ENCODE measurements at regions not wholly inside any gene's neighbourhood (a gene's known extent, or its start where the extent isn't known, plus 50 kb on each side); places are given as distances from the start of the nearest gene placed in this dataset.

DNA sequence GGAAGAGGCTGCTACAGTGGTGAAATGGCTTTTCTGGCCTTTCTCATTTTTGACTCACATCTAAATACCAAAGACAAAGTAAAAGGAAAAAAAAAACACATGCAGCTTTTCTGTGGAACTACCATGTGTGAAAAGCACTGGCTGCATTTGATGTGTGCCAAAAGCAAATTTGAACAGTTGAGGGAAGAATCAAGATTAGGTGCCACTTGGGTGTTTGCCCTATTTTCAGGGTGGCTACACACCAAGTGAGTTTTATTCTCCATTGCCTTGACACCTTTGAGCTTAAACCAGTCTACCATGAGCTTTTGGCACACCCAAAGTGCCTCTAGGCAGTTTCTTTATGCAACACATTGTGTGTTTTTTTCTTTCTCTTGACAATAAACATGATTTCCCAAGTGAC, 423.9 kb downstream of the FAM133A start:
- CTCF ChIA-PET: no interaction called here
- DNase-seq (ENCODE audit: low spot score): no peak
- ATAC-seq: no peak
- no peak overlapping the region for H3K4me3 Mint-ChIP-seq
- peaks cover 9% of the 10 kb centered on the region for H3K9me3 Mint-ChIP-seq
- POLR2A ChIA-PET: no interaction called here
- peaks cover 10% of the 10 kb centered on the region for H3K4me1 Mint-ChIP-seq
- H3K36me3 Mint-ChIP-seq: no peaks in the 10 kb centered on the region
- no peaks in the 10 kb centered on the region for H3K27me3 Mint-ChIP-seq (ENCODE audit: low read depth)
- TF ChIP-seq, protein P1, sequence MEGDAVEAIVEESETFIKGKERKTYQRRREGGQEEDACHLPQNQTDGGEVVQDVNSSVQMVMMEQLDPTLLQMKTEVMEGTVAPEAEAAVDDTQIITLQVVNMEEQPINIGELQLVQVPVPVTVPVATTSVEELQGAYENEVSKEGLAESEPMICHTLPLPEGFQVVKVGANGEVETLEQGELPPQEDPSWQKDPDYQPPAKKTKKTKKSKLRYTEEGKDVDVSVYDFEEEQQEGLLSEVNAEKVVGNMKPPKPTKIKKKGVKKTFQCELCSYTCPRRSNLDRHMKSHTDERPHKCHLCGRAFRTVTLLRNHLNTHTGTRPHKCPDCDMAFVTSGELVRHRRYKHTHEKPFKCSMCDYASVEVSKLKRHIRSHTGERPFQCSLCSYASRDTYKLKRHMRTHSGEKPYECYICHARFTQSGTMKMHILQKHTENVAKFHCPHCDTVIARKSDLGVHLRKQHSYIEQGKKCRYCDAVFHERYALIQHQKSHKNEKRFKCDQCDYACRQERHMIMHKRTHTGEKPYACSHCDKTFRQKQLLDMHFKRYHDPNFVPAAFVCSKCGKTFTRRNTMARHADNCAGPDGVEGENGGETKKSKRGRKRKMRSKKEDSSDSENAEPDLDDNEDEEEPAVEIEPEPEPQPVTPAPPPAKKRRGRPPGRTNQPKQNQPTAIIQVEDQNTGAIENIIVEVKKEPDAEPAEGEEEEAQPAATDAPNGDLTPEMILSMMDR (IDR thresholded peaks at IDR 0.05): no peak
- no peak for TF ChIP-seq ELF4 (CRISPR knock-in tag; IDR thresholded peaks at IDR 0.05; ENCODE audit: low read depth)
- H3K27ac Mint-ChIP-seq: no peak overlapping the region

DNA sequence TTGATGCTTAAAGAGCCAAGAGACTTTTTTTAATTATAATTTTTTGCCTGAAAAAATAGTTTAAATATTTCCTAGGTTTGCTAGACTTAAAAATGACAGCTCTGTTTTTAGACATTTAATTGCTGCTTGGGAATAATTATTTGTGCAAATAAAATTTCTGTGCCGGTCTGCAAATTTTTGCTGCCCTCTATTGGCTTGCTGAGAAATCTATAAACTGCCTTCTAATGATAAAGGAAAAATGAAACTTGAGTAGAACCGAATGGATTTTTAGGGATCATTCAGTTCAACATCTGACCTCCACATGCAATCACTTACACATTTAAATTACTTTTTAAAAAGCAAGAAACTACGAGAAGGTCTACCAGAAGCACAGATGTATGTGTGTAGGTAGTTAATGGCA, 434.0 kb downstream of the FAM133A start:
- TF ChIP-seq SP1 (CRISPR knock-in tag; conservative IDR thresholded peaks at IDR 0.05): no peak
- no peak for TF ChIP-seq ZNF416 (CRISPR knock-in tag; IDR thresholded peaks at IDR 0.05)
- no peak for TF ChIP-seq PRRX2 (CRISPR knock-in tag; IDR thresholded peaks at IDR 0.05)
- TF ChIP-seq, protein P2, sequence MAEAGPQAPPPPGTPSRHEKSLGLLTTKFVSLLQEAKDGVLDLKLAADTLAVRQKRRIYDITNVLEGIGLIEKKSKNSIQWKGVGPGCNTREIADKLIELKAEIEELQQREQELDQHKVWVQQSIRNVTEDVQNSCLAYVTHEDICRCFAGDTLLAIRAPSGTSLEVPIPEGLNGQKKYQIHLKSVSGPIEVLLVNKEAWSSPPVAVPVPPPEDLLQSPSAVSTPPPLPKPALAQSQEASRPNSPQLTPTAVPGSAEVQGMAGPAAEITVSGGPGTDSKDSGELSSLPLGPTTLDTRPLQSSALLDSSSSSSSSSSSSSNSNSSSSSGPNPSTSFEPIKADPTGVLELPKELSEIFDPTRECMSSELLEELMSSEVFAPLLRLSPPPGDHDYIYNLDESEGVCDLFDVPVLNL (CRISPR knock-in tag; IDR thresholded peaks at IDR 0.05; ENCODE audit: borderline replicate concordance, low read depth): no peak
- TF ChIP-seq CREB1 (CRISPR knock-in tag; IDR thresholded peaks at IDR 0.05): no peak
- TF ChIP-seq, protein P3, sequence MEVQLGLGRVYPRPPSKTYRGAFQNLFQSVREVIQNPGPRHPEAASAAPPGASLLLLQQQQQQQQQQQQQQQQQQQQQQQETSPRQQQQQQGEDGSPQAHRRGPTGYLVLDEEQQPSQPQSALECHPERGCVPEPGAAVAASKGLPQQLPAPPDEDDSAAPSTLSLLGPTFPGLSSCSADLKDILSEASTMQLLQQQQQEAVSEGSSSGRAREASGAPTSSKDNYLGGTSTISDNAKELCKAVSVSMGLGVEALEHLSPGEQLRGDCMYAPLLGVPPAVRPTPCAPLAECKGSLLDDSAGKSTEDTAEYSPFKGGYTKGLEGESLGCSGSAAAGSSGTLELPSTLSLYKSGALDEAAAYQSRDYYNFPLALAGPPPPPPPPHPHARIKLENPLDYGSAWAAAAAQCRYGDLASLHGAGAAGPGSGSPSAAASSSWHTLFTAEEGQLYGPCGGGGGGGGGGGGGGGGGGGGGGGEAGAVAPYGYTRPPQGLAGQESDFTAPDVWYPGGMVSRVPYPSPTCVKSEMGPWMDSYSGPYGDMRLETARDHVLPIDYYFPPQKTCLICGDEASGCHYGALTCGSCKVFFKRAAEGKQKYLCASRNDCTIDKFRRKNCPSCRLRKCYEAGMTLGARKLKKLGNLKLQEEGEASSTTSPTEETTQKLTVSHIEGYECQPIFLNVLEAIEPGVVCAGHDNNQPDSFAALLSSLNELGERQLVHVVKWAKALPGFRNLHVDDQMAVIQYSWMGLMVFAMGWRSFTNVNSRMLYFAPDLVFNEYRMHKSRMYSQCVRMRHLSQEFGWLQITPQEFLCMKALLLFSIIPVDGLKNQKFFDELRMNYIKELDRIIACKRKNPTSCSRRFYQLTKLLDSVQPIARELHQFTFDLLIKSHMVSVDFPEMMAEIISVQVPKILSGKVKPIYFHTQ (CRISPR knock-in tag; IDR thresholded peaks at IDR 0.05): no peak
- TF ChIP-seq, protein P4, sequence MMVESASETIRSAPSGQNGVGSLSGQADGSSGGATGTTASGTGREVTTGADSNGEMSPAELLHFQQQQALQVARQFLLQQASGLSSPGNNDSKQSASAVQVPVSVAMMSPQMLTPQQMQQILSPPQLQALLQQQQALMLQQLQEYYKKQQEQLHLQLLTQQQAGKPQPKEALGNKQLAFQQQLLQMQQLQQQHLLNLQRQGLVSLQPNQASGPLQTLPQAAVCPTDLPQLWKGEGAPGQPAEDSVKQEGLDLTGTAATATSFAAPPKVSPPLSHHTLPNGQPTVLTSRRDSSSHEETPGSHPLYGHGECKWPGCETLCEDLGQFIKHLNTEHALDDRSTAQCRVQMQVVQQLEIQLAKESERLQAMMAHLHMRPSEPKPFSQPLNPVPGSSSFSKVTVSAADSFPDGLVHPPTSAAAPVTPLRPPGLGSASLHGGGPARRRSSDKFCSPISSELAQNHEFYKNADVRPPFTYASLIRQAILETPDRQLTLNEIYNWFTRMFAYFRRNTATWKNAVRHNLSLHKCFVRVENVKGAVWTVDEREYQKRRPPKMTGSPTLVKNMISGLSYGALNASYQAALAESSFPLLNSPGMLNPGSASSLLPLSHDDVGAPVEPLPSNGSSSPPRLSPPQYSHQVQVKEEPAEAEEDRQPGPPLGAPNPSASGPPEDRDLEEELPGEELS (CRISPR knock-in tag; IDR thresholded peaks at IDR 0.05): no peak
- TF ChIP-seq RORB (CRISPR knock-in tag; IDR thresholded peaks at IDR 0.05): no peak
- TF ChIP-seq, protein P5, sequence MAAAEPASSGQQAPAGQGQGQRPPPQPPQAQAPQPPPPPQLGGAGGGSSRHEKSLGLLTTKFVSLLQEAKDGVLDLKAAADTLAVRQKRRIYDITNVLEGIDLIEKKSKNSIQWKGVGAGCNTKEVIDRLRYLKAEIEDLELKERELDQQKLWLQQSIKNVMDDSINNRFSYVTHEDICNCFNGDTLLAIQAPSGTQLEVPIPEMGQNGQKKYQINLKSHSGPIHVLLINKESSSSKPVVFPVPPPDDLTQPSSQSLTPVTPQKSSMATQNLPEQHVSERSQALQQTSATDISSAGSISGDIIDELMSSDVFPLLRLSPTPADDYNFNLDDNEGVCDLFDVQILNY (CRISPR knock-in tag; IDR thresholded peaks at IDR 0.05): no peak
- TF ChIP-seq NR2C2 (CRISPR knock-in tag; IDR thresholded peaks at IDR 0.05): no peak
- TF ChIP-seq, protein P6, sequence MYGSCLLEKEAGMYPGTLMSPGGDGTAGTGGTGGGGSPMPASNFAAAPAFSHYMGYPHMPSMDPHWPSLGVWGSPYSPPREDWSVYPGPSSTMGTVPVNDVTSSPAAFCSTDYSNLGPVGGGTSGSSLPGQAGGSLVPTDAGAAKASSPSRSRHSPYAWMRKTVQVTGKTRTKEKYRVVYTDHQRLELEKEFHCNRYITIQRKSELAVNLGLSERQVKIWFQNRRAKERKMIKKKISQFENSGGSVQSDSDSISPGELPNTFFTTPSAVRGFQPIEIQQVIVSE (CRISPR knock-in tag; IDR thresholded peaks at IDR 0.05; ENCODE audit: borderline replicate concordance): no peak
- TF ChIP-seq SOX15 (CRISPR knock-in tag; IDR thresholded peaks at IDR 0.05): no peak
- TF ChIP-seq NFATC4 (CRISPR knock-in tag; IDR thresholded peaks at IDR 0.05): no peak
- no peak for TF ChIP-seq JAZF1 (CRISPR knock-in tag; IDR thresholded peaks at IDR 0.05)
- no peak for TF ChIP-seq ETV6 (CRISPR knock-in tag; IDR thresholded peaks at IDR 0.05)
- no peak for TF ChIP-seq MYBL2 (CRISPR knock-in tag; IDR thresholded peaks at IDR 0.05)
- Mint-ChIP-seq H3K9me3 (peaks cover 12% of the 10 kb centered on the region), H3K27ac (no peak overlapping the region), H3K4me1 (peaks cover 12% of the 10 kb centered on the region), H3K27me3 (ENCODE audit: low read depth) (no peaks in the 10 kb centered on the region), H3K4me3 (no peak overlapping the region), H3K36me3 (peaks cover 5% of the 10 kb centered on the region; the same call in 1 of the 2 replicates)
- ATAC-seq (no peak), DNase-seq (ENCODE audit: low spot score) (no peak)
- POLR2A ChIA-PET: no interaction called here
- CTCF ChIA-PET: no interaction called here

Data from WTC11 (cell line).